Jurkat, Clone E6-1 (cell line): ENCODE measurements at regions not wholly inside any gene's neighbourhood (a gene's known extent, or its start where the extent isn't known, plus 50 kb on each side); places are given as distances from the start of the nearest gene placed in this dataset.
A peak's percentile ranks its signal among the peaks of the same experiment; 100 is the strongest.

Experiments
- DNase-seq: peaks from one replicate; pipeline ENCODE4 v3.0.0-alpha.2; 2011; ENCODE audit warnings: low read depth, low spot score
- H3K4me3 ChIP-seq: 2 replicates; pipeline ENCODE4 v1.5.1; 2011; ENCODE audit warnings: mild to moderate bottlenecking, low read length, control low read depth, moderate library complexity

DNA sequence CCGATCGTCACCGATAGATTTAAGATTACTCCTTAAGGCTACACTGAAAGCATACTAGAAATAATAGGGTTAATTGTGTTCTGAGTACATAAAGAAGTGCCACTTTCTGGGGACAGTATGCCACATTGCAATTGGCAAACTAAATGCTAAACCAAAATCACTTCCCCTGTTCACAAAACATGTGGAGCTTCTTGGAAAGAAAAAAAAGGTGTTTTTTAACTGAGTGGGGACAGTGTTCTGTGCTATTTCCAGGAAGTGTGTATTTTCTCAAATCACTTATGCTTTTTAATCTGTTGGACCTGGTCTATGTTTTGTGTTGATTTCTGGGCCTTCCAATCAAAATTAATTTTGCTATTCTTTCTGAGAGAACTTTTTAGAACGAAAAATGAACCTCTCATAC is 149.3 kb upstream of the MPDZ start:
- H3K4me3 ChIP-seq = no peak overlapping the region

DNA sequence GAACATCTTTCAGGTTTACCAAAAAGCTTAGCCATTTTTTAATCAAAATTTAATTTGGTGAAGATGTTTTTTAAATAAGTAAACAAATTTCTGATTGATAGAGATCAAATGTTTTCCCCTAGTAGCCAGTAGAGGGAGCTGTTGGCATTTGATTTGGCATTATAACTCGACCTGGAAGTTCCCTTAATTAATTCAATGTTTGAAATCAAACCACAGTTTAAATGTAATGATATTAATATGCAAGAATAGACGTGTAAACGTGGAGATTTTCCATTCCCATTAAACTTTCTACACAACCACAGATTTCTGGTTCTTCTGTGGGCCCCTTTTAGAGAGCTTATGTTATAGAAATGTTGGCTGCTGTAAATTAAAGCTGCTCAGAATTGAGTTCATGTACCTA is 148.1 kb upstream of the MPDZ start:
- DNase-seq = peak; percentile 37
- no peak overlapping the region for H3K4me3 ChIP-seq

More for the DNA sequence above, 149.3 kb upstream of the MPDZ start:
- DNase-seq = no peak

DNA sequence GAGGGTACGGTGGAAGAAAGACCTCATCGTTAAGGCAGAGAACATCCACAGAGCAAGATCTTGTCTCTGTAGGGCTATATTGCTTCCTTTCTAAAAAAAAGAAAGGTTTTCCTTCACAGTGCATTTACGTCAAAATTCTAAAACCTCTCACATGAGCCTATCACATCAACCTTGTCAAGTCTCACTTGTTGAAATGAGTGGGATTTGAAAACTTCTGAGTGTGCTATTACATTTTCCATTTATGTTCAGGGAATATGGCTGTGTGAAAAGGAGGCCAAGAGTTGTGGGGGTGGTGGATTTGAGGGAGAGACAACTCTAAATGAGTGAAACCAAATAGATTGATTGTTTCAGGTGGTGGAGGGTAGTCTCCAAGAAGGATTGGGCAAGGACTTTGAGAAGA is 147.1 kb upstream of the MPDZ start:
- no peak for DNase-seq

DNA sequence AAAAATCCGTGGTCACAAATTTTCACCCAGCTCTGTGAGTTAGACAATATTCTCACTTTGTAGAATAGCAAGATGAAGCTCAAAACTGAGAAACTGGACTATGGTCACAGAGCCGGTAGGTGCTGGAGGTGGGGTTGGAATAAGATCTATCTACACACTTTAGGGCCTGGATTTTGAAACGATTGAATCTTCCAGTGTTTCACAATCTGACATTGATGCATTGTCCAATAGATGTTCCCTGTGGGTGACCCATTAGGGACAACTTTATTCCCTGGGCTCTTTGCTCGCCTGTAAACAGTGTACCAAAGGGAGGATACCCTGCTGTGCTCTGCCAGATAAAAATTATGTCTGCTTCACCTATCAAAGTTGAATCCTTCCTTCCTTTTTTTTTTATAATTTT is 145.4 kb upstream of the MPDZ start:
- no peak overlapping the region for H3K4me3 ChIP-seq
- DNase-seq = no peak

More for the DNA sequence above, 147.1 kb upstream of the MPDZ start:
- H3K4me3 ChIP-seq = no peak overlapping the region

DNA sequence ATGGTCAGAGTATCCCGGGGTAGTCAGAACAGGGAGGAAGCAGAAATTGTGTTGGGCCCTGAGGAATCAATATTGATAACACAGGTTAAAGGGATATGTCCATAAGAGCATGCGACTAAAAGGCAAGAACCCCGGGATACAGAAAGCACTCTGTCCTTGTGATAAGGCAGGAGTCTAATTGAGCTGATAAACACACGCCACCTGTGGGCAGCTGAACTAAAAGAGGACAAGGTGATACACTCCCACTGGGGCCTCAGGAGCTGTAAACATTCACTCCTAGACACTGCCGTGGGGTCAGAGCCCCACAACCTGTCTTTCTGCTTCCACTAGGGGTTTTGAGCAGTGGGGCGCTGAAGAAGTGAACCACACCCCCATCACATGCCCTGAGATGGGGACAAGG is 144.7 kb upstream of the MPDZ start:
- no peak overlapping the region for H3K4me3 ChIP-seq
- DNase-seq = no peak

DNA sequence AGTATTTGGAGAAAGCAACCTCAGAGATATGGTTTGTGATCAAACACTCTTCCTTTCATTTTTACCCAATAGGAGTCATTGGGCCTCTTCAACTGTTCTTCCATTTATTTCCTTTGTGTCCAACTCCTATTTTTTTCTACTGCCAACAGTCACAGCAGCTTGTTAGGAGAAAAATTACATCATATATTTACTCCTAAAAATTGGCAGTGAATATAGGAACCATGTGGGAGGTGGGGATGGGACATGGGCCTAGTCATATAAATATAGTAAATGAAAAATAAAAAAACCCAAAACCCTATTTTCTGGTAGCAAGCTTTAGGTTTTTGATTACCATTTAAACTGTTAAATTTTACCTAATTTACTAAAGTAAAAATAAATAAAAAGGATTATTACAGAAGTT is 134.9 kb upstream of the MPDZ start:
- no peak overlapping the region for H3K4me3 ChIP-seq
- DNase-seq = no peak

DNA sequence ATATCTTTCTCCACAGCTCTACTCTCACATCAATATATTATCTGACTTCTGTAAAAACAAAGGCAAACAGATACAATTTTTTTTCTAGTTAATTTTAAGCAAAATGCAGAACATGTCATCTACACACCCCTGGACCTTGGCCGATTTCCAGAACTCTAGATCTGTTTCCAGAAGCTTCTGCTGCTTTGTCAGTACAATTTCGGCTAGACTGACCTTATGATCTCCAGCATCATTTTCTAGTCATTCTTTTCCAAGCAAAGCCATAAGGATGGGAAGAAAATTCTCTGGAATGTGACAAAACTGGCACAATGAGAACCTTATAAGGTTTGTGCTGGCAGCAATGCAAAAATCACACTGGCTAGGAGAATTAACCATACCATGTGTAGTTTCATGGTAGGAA is 132.8 kb upstream of the MPDZ start:
- no peak overlapping the region for H3K4me3 ChIP-seq
- no peak for DNase-seq

DNA sequence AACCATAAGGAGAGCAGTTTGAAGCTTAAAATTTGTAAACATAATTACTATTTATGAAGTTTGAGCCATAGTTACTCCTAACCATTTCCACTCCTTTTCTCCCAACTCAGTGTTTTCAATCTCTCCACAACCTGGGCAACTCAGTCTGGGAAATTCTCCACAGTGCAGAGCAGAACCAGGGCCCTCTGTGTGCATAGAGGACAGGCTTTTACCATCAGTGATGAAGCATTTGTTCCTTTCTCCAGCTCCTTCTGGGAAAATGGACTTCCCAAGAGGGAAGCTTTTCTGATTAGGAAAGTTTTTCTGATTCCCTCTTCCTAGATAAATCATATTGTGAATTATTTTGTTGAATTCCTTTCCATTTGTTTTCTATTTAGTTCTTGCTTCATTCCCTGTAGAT is 132.3 kb upstream of the MPDZ start:
- H3K4me3 ChIP-seq = no peak overlapping the region
- no peak for DNase-seq

DNA sequence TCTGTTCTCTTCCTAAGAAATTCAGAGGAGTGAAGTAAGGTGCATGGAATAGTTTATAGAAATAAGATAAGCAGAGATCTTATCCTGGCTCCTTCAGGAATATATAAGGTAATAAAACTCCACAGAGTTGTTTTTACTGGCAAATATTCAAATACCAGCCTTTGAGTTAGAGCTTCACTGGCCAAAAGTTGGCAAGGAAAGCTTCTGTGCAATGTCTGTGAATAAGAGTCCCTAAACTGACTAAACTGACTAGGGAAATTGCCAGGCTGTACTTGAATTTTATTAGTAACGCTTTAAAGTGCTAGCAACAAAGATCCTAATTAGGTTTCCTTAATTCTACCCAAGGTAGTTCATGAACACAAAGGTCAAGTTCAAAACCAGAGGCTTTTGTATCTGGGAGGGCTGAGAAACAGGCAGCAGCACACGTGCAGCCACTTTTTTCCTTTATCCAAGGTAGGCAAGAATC is 131.1 kb upstream of the MPDZ start:
- no peak for DNase-seq
- H3K4me3 ChIP-seq = no peak overlapping the region

DNA sequence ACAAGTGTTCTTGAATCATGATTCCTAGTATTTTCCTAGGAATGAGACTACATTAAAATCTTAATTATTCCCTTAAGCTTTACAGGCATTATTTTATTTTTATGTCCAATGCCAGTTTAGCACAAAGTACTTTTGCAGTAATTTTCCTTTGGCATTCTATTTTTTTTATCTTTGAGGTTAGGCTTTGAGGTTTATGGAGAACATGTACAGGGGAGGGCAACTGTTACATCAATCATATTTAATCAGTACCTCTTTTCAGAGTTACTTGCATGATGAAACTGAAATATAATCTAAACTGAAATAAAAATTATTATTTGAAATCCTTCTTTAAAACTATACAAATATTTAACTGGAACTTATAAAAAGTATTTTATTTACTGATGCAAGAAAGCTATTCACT is 118.2 kb upstream of the MPDZ start:
- DNase-seq = no peak
- no peak overlapping the region for H3K4me3 ChIP-seq

DNA sequence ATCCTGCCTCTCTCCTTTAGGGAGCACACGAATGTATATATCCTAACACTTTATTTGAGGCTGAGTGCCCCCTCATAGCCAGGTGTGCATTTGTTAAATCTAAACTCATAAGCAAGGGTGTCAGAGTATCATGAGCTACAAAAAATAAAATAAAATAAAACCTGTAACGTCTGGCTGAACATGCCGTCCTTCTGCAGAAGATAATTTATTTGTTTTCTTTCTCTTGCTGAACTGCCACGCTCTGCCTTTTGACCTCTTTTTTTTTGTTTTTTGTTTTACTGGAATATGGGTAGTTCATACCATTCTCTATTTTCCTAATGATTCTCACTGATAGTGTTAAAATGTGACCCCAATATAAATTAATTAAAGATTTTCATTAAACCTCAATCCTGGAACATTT is 117.7 kb upstream of the MPDZ start:
- no peak overlapping the region for H3K4me3 ChIP-seq

DNA sequence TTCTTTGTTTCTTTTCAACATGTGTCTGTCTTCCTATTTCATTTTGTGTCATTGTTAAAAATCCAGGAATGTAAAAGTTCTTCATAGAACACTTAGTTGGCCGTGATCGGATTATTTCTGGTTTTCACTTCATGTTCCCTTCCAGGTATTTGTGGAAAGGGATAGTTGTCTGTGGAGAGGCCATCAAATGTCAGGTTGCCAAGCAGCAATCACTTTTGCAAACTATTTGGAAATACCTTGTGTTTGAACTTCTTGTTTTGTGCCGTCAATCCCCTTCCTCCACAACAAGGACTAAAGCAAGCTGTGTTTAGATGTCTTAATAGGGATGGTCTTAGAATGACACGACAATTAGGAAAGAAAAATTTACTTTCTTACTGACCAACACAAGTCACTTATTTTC is 116.9 kb upstream of the MPDZ start:
- no peak overlapping the region for H3K4me3 ChIP-seq
- no peak for DNase-seq

More for the DNA sequence above, 117.7 kb upstream of the MPDZ start:
- DNase-seq = no peak

DNA sequence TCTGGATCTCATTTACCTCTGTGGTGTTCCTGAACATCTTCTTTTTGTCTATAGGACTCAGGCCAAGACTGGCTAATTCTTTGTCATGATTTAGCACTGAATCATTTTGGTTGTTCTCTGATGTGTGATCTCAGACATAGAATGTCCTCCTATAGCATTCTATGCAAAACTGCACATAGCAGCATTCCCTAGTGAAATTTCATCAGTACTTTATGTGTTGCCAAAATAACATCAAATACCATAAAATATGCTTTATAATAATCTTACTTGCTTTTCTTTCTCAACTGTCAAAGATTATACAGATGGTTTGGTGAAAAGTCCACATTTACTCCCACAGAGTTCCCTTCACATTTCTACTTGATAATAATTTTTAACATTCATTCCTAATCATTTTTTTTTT is 115.7 kb upstream of the MPDZ start:
- DNase-seq = no peak
- no peak overlapping the region for H3K4me3 ChIP-seq

DNA sequence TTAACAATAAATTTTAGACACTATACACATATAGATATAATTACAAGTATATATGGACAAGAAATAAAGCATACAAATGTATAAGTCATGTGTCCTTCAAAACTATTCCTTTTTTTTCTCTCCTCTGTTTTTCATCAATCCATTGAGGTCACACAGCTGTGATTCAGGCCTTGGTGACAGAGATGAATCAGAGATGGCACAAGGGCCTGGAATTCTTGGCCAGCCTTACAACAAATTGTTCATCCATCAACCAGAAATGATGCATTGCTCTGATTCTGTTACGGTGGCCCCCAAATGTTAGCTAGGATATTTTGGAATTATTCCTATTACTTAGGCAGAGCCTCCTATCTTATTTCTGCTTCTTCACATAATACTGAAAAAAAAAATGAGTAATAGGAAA is 108.7 kb upstream of the MPDZ start:
- H3K4me3 ChIP-seq = no peak overlapping the region
- DNase-seq = no peak

DNA sequence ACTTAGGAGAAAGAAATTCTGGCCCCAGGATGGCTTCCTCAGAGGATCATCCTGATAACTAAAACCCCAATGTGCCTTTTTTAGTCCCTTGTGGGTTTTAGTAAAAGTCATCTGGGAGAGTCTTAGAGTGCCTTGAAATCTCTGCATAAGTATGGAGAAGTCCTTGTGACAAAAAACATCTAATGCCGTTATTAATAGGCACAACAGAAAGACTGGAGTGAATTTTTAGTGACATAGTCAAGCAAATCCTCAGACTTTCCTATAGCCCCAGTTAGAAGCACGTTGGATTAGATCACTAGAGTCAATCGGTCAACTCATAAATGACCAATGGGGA is 108.2 kb upstream of the MPDZ start:
- H3K4me3 ChIP-seq = no peak overlapping the region
- no peak for DNase-seq

DNA sequence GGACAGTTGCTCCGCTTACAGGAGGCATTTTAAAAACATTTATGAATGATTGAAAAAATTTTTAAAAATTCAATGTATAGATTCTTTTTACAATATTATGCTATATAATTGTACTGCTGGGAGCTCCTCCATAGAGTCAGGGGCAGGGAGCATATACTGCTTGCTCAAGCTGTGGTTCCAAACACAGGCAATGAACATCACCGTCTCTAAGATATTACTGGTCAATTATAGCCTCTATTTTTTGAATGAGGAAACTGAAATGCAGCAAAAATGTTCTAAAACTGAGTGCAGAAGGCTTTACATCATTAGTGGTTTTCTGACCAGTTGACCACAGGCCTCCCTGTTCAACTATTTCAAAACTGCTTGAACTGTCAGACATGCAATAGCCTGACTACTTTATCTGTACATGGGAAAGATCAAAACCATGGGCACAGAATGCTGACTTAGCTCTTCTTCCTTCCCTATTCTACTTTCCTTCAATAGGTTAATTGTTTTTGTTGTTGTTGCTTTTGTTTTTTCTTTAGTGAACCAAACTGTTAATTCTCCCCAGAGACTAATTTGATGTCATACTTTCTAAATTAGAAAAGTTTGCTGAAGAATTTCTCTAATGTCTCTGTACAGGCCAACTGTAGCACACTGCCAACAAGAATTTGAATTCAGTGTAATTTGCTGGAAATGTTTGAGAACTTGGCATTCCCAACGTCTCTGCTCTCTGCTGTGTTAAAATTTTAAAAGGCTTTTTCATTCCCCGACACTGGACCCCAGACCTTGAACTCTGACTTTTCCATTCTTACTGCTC is 107.6 kb upstream of the MPDZ start:
- no peak for DNase-seq
- no peak overlapping the region for H3K4me3 ChIP-seq

DNA sequence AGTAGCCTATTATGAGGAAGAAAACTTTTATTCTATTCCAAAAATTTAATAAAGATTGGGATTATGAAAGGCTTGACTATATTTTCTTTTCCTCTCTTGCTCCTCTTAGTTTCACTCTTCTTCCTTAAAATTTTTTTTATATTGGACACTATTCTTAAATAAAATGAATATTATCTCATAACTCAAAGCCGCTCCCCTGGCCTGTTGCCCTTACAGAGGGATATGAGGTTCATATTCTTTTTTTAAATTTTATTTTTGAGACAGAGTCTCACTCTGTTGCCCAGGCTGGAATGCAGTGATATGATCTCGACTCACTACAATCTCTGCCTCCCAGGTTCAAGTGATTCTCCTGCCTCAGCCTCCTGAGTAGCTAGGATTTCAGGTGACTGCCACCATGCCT is 106.8 kb upstream of the MPDZ start:
- no peak overlapping the region for H3K4me3 ChIP-seq
- DNase-seq = no peak

DNA sequence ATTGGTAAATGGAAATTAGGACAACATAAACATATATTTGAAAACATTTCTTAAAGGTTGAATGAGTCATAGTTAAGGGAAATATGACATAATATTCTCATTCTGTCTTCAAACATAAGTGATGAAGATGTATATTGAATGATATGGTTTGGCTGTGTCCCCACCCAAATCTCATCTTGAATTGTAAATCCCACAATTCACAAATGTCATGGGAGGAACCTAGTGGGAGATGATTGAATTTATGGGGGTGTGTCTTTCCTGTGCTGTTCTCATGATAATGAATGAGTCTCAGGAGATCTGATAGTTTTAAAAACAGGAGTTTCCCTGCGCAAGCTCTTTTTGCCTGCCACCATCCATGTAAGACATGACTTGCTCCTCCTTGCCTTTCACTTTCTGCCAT is 104.4 kb upstream of the MPDZ start:
- no peak for DNase-seq
- no peak overlapping the region for H3K4me3 ChIP-seq

DNA sequence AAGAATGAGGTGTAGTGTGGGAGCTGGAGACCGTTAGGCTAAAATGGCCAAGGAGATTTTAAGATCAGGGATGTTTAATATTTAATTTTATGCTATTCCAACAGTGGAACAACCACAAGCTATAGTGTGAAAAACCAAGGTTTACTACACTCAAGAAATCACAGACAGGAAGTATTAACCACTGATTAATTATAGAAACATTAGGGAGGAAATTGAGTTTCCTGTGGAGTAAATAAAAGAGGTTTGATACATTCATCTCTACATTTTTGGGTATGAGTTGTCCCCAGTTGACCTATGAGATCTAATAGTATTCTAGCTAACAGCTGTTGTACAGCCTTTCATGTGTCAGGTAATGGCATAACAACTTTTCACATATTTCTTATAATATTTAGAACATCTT is 103.7 kb upstream of the MPDZ start:
- H3K4me3 ChIP-seq = no peak overlapping the region
- no peak for DNase-seq

DNA sequence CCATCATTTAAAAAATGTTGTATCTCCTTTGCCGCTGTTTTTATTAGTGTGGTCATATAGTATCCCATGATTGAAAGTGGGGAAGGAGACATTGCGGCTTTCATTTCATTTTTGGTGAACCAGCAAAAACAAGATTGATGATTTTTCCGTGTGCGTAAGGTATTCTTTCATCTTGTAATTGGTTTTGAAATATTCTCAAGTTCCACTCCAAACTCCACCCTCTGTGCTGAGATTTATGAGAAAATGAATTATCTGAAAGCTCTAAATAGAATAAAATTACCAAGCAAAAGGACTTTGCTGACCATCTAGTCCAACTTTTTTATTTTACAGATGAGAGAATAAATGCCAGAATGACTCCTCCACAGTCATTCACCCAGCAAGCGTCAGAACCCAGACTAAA is 103.1 kb upstream of the MPDZ start:
- no peak for DNase-seq
- H3K4me3 ChIP-seq = no peak overlapping the region

DNA sequence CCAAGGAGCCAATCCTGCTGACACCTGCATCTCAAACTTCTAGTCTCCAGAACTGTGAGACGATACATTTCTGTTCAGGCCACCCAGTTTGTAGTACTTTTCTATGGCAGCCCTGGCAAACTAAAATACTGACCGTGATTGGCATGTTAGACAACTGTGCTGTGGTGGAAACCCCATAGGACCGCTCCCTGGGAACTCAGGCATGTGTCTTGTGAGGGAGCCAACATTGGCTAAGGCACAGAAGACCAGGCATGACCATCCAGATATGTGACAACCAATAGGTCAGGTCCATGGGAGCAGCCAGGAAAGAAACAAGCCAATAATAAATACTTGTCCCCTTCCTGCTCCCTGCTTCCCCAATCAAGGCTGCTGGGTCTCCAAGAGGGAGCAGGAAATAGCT is 101.4 kb upstream of the MPDZ start:
- H3K4me3 ChIP-seq = no peak overlapping the region
- no peak for DNase-seq

DNA sequence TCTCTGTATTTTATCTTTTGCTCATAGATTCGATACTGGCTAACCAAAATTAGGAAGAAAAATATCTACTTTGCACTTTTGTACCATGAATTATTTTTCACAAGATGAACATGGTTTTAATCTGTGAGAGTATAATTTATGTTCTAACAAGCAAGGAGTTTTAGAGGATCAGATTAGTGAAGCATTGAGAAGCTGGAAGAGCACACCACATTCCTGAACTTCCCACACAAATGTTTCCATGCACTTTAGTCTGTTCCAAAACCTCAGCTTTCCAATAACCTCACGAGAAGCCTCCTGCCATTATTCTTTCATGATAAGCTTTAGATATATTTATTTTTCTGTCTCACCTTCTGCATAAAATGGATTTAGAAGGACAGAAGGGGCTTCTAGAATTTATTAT is 98.7 kb upstream of the MPDZ start:
- no peak overlapping the region for H3K4me3 ChIP-seq
- no peak for DNase-seq
